SK-N-SH (cell line): ENCODE measurements at regions not wholly inside any gene's neighbourhood (a gene's known extent, or its start where the extent isn't known, plus 50 kb on each side); places are given as distances from the start of the nearest gene placed in this dataset.

Experiments
- CTCF ChIA-PET: fragments of 300-600, 350-600 bp; formaldehyde crosslinking; extraction: SDS; loops from one replicate; lab custom pipeline; 2021; lab: Yijun Ruan, JAX
- POLR2A ChIA-PET: fragments of 350-600 bp; sonication (Branson Sonifier 250); formaldehyde crosslinking; extraction: SDS; loops from one replicate; lab custom pipeline; 2020; ENCODE audit warnings: antibody characterized with exemption, inconsistent platforms; lab: Yijun Ruan, JAX
- DNase-seq: peaks from one replicate; pipeline ENCODE4 v3.0.0; 2012
- H2AFZ ChIP-seq: fragments of 200-600 bp; sonication (generic); 2 replicates; pipeline ENCODE4 v1.8.1; 2016; ENCODE audit warnings: antibody characterized with exemption, mild to moderate bottlenecking, low read depth
- H3F3A ChIP-seq: fragments of 200-600 bp; sonication (generic); replicated peaks from 2 replicates; pipeline ENCODE3; 2016; ENCODE audit warnings: antibody characterized with exemption, mild to moderate bottlenecking; ENCODE audit not compliant: insufficient read depth
- H3K27ac ChIP-seq, 2 experiments: fragments of 200-500 bp in 1 of 2; fragments of 200-600 bp in 1 of 2; sonication (Bioruptor generic) in 1 of 2; sonication (generic), shearing (Covaris generic) in 1 of 2; 2 replicates each; pipeline versions ENCODE4 v1.5.1 to v1.6.1; 2014 to 2016; ENCODE audit warnings: low read depth in 2 of 2, inconsistent platforms in 1 of 2, low read length in 1 of 2, mild to moderate bottlenecking in 1 of 2, mixed read lengths in 1 of 2
- H3K27me3 ChIP-seq: fragments of 200-600 bp; sonication (generic), shearing (Covaris generic); 2 replicates; pipeline ENCODE4 v1.6.1; 2016; ENCODE audit warnings: mixed run types; ENCODE audit not compliant: insufficient read depth
- H3K36me3 ChIP-seq, 2 experiments: fragments of 200-500 bp in 1 of 2; fragments of 200-600 bp in 1 of 2; sonication (Bioruptor generic) in 1 of 2; sonication (generic) in 1 of 2; replicated peaks in 1 of 2; 2 replicates each; pipeline versions ENCODE3 to v1.5.1; 2014 to 2016; ENCODE audit warnings: low read length in 1 of 2, mild to moderate bottlenecking in 1 of 2; ENCODE audit not compliant: insufficient read depth in 2 of 2, control insufficient read depth in 1 of 2
- H3K4me1 ChIP-seq, 2 experiments: fragments of 200-500 bp in 1 of 2; fragments of 200-600 bp in 1 of 2; sonication (Bioruptor generic) in 1 of 2; sonication (generic), shearing (Covaris generic) in 1 of 2; 2 replicates each; pipeline versions ENCODE4 v1.5.1 to v1.6.1; 2014 to 2016; ENCODE audit warnings: low read depth in 1 of 2, low read length in 1 of 2, mixed run types in 1 of 2; ENCODE audit not compliant: insufficient read depth in 2 of 2, control insufficient read depth in 1 of 2
- H3K4me2 ChIP-seq: fragments of 200-600 bp; sonication (generic), shearing (Covaris generic); 2 replicates; pipeline ENCODE4 v1.6.1; 2017; ENCODE audit warnings: mixed run types
- H3K4me3 ChIP-seq, 2 experiments: fragments of 200-500 bp in 1 of 2; fragments of 200-600 bp in 1 of 2; sonication (Bioruptor generic) in 1 of 2; sonication (generic), shearing (Covaris generic) in 1 of 2; 2 replicates each; pipeline versions ENCODE4 v1.5.1 to v1.8.1; 2014 to 2016; ENCODE audit warnings: low read depth in 2 of 2, inconsistent platforms in 1 of 2, low read length in 1 of 2, mild to moderate bottlenecking in 1 of 2, mixed read lengths in 1 of 2, moderate library complexity in 1 of 2
- H3K79me2 ChIP-seq: fragments of 200-600 bp; sonication (generic); 2 replicates; pipeline ENCODE4 v1.8.1; 2017; ENCODE audit warnings: mild to moderate bottlenecking; ENCODE audit not compliant: insufficient read depth
- H3K9ac ChIP-seq: fragments of 200-600 bp; sonication (generic); 2 replicates; pipeline ENCODE4 v1.6.1; 2017; ENCODE audit warnings: mixed run types
- H3K9me2 ChIP-seq: fragments of 200-600 bp; sonication (generic); 2 replicates; pipeline ENCODE4 v1.6.1; 2017; ENCODE audit warnings: mixed run types
- H3K9me3 ChIP-seq: fragments of 200-600 bp; sonication (generic); 2 replicates; pipeline ENCODE4 v1.6.1; 2017; ENCODE audit warnings: mixed run types, mild to moderate bottlenecking, moderate library complexity
- H4K20me1 ChIP-seq: fragments of 200-600 bp; sonication (generic); 2 replicates; pipeline ENCODE4 v1.6.1; 2017; ENCODE audit warnings: mild to moderate bottlenecking, mixed run types; ENCODE audit not compliant: insufficient read depth
- ELF1 ChIP-seq: IDR thresholded peaks from 2 replicates; pipeline ENCODE4 v1.4.0; 2012
- EP300 ChIP-seq, 2 experiments: IDR thresholded peaks; 2 replicates each; pipeline versions ENCODE4 v1.4.0 to v1.6.1; 2012; ENCODE audit warnings: borderline replicate concordance in 1 of 2, low read depth in 1 of 2, low read length in 1 of 2
- FOXM1 ChIP-seq: IDR thresholded peaks from 2 replicates; pipeline ENCODE4 v1.4.0; 2012; ENCODE audit warnings: low read depth, mild to moderate bottlenecking
- GABPA ChIP-seq: IDR thresholded peaks from 2 replicates; pipeline ENCODE4 v1.4.0; 2012; ENCODE audit warnings: low read depth, mild to moderate bottlenecking
- IRF3 ChIP-seq: fragments of 150-350 bp; IDR thresholded peaks from 2 replicates; pipeline ENCODE4 v1.6.1; 2016; ENCODE audit warnings: mild to moderate bottlenecking, low read depth, low read length
- RCOR1 ChIP-seq: fragments of 150-350 bp; IDR thresholded peaks from 2 replicates; pipeline ENCODE4 v1.6.1; 2017; ENCODE audit warnings: antibody characterized with exemption, low read length
- REST ChIP-seq: IDR thresholded peaks from 2 replicates; pipeline ENCODE4 v1.6.1; 2012; ENCODE audit warnings: mild to moderate bottlenecking, low read depth, low read length, moderate library complexity
- RFX5 ChIP-seq: IDR thresholded peaks from 2 replicates; pipeline ENCODE4 v1.6.1; 2012; ENCODE audit warnings: mild to moderate bottlenecking, improper control_type of control experiment, low read length
- RXRA ChIP-seq: IDR thresholded peaks from 2 replicates; pipeline ENCODE4 v1.4.0; 2012; ENCODE audit warnings: low read depth, mild to moderate bottlenecking, borderline replicate concordance
- SIN3A ChIP-seq: IDR thresholded peaks from 2 replicates; pipeline ENCODE4 v1.6.1; 2012; ENCODE audit warnings: low read depth, mild to moderate bottlenecking, low read length, moderate library complexity, borderline replicate concordance
- USF2 ChIP-seq: fragments of 150-350 bp; IDR thresholded peaks from 2 replicates; pipeline ENCODE4 v1.6.1; 2017; ENCODE audit warnings: antibody characterized with exemption, low read length, low read depth, borderline replicate concordance
- ZBTB33 ChIP-seq: IDR thresholded peaks from 2 replicates; pipeline ENCODE4 v1.4.0; 2012; ENCODE audit warnings: low read depth, borderline replicate concordance
- WGBS: methylation state at CpG from one replicate; pipeline ENCODE4 v1.1.6; 2017; ENCODE audit warnings: low lambda C conversion rate; 5-methylcytosine and 5-hydroxymethylcytosine counted together

GRCh38 chr21:16777041-16777720 is 735.7 kb upstream of the CXADR start:
- Histone ChIP-seq H3K4me1 (peaks cover 0 to 2% of the 10 kb centered on the region in 2 experiments; a peak in 3 of 4 replicates), H3K4me3 (no peak overlapping the region)
- WGBS, result 37% methylated on average over 6 of the region's 6 CpGs
- CTCF ChIA-PET, result no interaction called here
- TF ChIP-seq IRF3, result no peak
- no peak for TF ChIP-seq REST
- TF ChIP-seq RCOR1, result no peak
- TF ChIP-seq, all 33 proteins: peak for 0
- H3K79me2 ChIP-seq, result no peaks in the 10 kb centered on the region
- H3K9ac ChIP-seq, result no peak overlapping the region
- no peaks in the 10 kb centered on the region for H3K9me3 ChIP-seq
- no peaks in the 10 kb centered on the region for H4K20me1 ChIP-seq
- H3K27me3 ChIP-seq, result no peaks in the 10 kb centered on the region
- POLR2A ChIA-PET, result no interaction called here
- H3K4me2 ChIP-seq, result no peak overlapping the region
- no peak for DNase-seq
- H3K9me2 ChIP-seq, result no peaks in the 10 kb centered on the region
- H3F3A ChIP-seq, result no peaks in the 10 kb centered on the region
- no peaks in the 10 kb centered on the region for H3K36me3 ChIP-seq
- no peak overlapping the region for H3K27ac ChIP-seq
- 0 out of 2 replicates have a peak overlapping the region, but pooled peaks have one; percentile 35 for H2AFZ ChIP-seq

DNA sequence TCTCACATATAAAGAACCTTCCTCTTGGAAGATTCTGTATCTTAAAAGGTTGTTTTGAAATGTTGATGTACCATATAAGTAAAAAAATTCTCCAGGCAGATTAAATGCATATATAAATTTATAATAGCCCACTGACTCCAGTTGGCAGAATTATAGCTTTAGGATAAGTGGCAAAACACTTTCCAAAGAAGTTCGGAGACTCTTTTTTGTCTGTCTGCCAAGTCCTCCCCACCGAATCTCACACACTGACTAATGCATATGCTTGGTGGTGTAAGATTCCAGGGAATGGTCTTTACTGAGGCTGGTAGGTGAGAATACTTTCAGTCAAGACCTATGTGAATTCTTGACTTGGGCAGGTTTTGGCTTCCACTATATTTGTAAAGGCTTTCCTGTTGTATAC is 724.3 kb upstream of the CXADR start:
- ChIA-PET POLR2A (no interaction called here), CTCF (no interaction called here)
- H2AFZ ChIP-seq, result no peak overlapping the region
- H3K9me3 ChIP-seq, result no peaks in the 10 kb centered on the region
- H3K36me3 ChIP-seq, result no peaks in the 10 kb centered on the region
- H3K27ac ChIP-seq, result no peak overlapping the region
- H3K9ac ChIP-seq, result no peak overlapping the region
- no peak overlapping the region for H3K4me2 ChIP-seq
- DNase-seq, result no peak
- no peaks in the 10 kb centered on the region for H4K20me1 ChIP-seq
- no peaks in the 10 kb centered on the region for H3K9me2 ChIP-seq
- no peaks in the 10 kb centered on the region for H3K79me2 ChIP-seq
- H3K4me1 ChIP-seq, result no peaks in the 10 kb centered on the region
- no peaks in the 10 kb centered on the region for H3F3A ChIP-seq
- 27% methylated on average over 2 of the region's 2 CpGs for WGBS
- no peaks in the 10 kb centered on the region for H3K27me3 ChIP-seq
- H3K4me3 ChIP-seq, result no peak overlapping the region
- TF ChIP-seq GABPA (no peak), EP300 (IDR thresholded peaks at IDR 0.05; ENCODE audit: borderline replicate concordance in 1 of 2, low read depth in 1 of 2, low read length in 1 of 2) (no peak), USF2 (no peak), REST (no peak), RXRA (no peak), ZBTB33 (no peak), ELF1 (no peak), RFX5 (no peak), SIN3A (no peak), FOXM1 (no peak)
